Upper lobe of left lung (tissue), 6 donors: ENCODE measurements at regions not wholly inside any gene's neighbourhood (a gene's known extent, or its start where the extent isn't known, plus 50 kb on each side); places are given as distances from the start of the nearest gene placed in this dataset.

Source experiments
- ATAC-seq, 2 donors: fragments of 200-7000 bp; cut with Tn5 transposase; one replicate each; pipeline ENCODE4 v1.9.1; 2022; ENCODE audit warnings: mild to moderate bottlenecking in 2 of 2, moderate library complexity in 2 of 2; ENCODE audit not compliant: low FRiP score in 2 of 2
- DNase-seq, 2 donors: peaks; one replicate each; pipeline ENCODE4 v3.0.0-alpha.2; 2019 to 2020
- H3K27ac ChIP-seq, 4 donors: fragments of 200-600 bp; sonication (generic); one replicate each; pipeline ENCODE4 v1.5.1; 2016 to 2019
- H3K27me3 ChIP-seq, 4 donors: fragments of 200-600 bp; sonication (generic); one replicate each; pipeline ENCODE4 v1.5.1; 2017 to 2019
- H3K36me3 ChIP-seq, 4 donors: fragments of 200-600 bp; sonication (generic); one replicate each; pipeline ENCODE4 v1.5.1; 2016 to 2019
- H3K4me1 ChIP-seq, 4 donors: fragments of 200-600 bp; sonication (generic); one replicate each; pipeline ENCODE4 v1.5.1; 2018 to 2019
- H3K4me3 ChIP-seq, 4 donors: fragments of 200-600 bp; sonication (generic); one replicate each; pipeline ENCODE4 v1.5.1; 2017 to 2019; ENCODE audit warnings: mild to moderate bottlenecking in 2 of 4, moderate library complexity in 1 of 4
- H3K9me3 ChIP-seq, 4 donors: fragments of 200-600 bp; sonication (generic); one replicate each; pipeline ENCODE4 v1.5.1; 2018 to 2019
- EP300 ChIP-seq, 4 donors: sonication (generic); formaldehyde crosslinking; IDR thresholded peaks; one replicate each; pipeline ENCODE4 v1.5.1; 2017; ENCODE audit warnings: antibody characterized with exemption in 4 of 4, control low read depth in 2 of 4
- POLR2A ChIP-seq, 4 donors: fragments of 450-650 bp; IDR thresholded peaks; one replicate each; pipeline ENCODE4 v1.5.1; 2016 to 2017; ENCODE audit warnings: antibody characterized with exemption in 4 of 4, mild to moderate bottlenecking in 2 of 4
- POLR2AphosphoS5 ChIP-seq, 2 donors: sonication (generic); formaldehyde crosslinking; IDR thresholded peaks; one replicate each; pipeline ENCODE4 v1.5.1; 2017; ENCODE audit warnings: antibody characterized with exemption in 2 of 2
- WGBS, 2 donors: methylation state at CpG; one replicate each; pipeline ENCODE4 v1.1.5; 2017 to 2018; 5-methylcytosine and 5-hydroxymethylcytosine counted together
- TF ChIP-seq, protein P1 (sequence below), 6 experiments: fragments of 450-650 bp in 4 of 6; fragments of 200-600 bp in 2 of 6; sonication (generic) in 2 of 6; IDR thresholded peaks; one replicate each; pipeline ENCODE4 v1.5.1; 2016 to 2019; ENCODE audit warnings: antibody characterized with exemption in 6 of 6
- donor health status: DM: no; HTN: no; CAD: no; lungs with moderate emphysema.
- donor health status: DM: no; HTN: yes; CAD: no; lungs with severe emphysema.

DNA sequence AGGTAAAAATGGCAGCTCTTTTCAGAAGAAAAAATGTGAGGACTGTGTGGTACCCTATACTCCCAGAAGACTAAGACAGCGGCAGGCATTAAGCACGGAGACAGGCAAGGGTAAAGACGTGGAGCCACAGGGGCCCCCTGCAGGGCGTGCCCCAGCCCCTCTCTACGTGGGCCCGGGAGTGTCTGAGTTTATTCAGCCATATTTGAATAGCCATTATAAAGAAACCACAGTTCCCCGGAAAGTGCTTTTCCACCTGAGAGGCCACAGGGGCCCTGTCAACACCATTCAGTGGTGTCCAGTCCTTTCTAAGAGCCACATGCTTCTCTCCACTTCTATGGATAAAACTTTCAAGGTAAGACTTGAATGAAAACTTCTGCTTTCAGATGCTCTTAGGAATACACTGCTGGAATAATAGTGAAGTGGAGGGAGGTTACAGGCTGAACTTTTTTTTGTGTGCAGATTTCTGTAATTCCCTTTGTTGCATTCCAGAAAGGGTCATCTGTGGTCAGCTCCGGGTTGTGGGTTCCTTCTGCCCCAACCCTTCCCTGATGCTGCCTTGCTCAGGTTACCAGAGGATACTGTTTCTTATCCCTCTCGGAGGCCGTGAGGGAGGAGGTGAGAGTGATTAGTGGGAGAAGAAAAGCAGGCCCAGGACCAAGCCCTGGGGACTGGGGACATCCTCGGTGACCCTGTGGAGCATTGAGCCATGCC is 58.4 kb downstream of the SLC25A47 start:
- H3K4me3 ChIP-seq = no peak overlapping the region
- 81 to 87% methylated on average over 11 of the region's 11 CpGs for WGBS, 2 donors
- H3K9me3 ChIP-seq = no peaks in the 10 kb centered on the region
- H3K4me1 ChIP-seq = peaks cover 17 to 46% (median 26%) of the 10 kb centered on the region in 4 donors
- H3K36me3 ChIP-seq = peaks cover 0 to 21% (median 12%) of the 10 kb centered on the region in 4 donors
- H3K27me3 ChIP-seq = no peaks in the 10 kb centered on the region
- ATAC-seq (no peak), DNase-seq (no peak)
- peak overlapping the region in 1 of 4 donors; percentile 35 for H3K27ac ChIP-seq
- TF ChIP-seq, protein P1, sequence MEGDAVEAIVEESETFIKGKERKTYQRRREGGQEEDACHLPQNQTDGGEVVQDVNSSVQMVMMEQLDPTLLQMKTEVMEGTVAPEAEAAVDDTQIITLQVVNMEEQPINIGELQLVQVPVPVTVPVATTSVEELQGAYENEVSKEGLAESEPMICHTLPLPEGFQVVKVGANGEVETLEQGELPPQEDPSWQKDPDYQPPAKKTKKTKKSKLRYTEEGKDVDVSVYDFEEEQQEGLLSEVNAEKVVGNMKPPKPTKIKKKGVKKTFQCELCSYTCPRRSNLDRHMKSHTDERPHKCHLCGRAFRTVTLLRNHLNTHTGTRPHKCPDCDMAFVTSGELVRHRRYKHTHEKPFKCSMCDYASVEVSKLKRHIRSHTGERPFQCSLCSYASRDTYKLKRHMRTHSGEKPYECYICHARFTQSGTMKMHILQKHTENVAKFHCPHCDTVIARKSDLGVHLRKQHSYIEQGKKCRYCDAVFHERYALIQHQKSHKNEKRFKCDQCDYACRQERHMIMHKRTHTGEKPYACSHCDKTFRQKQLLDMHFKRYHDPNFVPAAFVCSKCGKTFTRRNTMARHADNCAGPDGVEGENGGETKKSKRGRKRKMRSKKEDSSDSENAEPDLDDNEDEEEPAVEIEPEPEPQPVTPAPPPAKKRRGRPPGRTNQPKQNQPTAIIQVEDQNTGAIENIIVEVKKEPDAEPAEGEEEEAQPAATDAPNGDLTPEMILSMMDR (IDR thresholded peaks at IDR 0.05) = no peak
- TF ChIP-seq POLR2AphosphoS5 (IDR thresholded peaks at IDR 0.05) (no peak), EP300 (IDR thresholded peaks at IDR 0.05) (no peak), POLR2A (IDR thresholded peaks at IDR 0.05) (no peak)

DNA sequence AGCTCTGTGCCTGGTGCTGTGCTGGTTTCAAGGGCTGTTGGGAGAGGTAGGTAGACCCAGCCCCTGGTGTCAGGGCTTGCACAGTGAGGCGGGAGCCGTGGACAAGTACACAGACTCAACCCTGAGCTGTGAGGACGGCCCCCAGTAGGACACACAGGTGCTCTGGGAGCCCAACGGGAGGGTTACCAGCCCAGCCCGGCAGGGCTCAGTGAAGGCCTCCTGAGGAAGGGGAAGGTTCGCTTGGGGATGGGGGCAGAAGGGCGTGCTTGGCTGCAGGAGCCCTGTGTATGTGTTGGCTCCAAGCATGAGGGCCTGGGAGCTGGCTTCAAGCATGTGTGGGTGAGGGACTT is 58.9 kb downstream of the SLC25A47 start:
- TF ChIP-seq POLR2A (IDR thresholded peaks at IDR 0.05) = no peak
- no peak for TF ChIP-seq POLR2AphosphoS5 (IDR thresholded peaks at IDR 0.05)
- TF ChIP-seq EP300 (IDR thresholded peaks at IDR 0.05) = no peak
- TF ChIP-seq, protein P1 (IDR thresholded peaks at IDR 0.05) = no peak
- H3K27me3 ChIP-seq = no peaks in the 10 kb centered on the region
- 77 to 85% methylated on average over 6 to 7 of the region's 7 CpGs for WGBS, 2 donors
- H3K9me3 ChIP-seq = no peaks in the 10 kb centered on the region
- ATAC-seq (no peak), DNase-seq (no peak)
- H3K36me3 ChIP-seq = peaks cover 0 to 21% (median 12%) of the 10 kb centered on the region in 4 donors
- peak overlapping the region in 1 of 4 donors; percentile 35 for H3K27ac ChIP-seq
- peaks cover 11 to 40% (median 21%) of the 10 kb centered on the region in 4 donors for H3K4me1 ChIP-seq
- no peak overlapping the region for H3K4me3 ChIP-seq

- no peak overlapping the region for H3K27ac ChIP-seq
- WGBS, 2 donors = 13 to 17% methylated on average over 3 to 4 of the region's 10 CpGs
- peak; percentile 88 for ATAC-seq
Observed at GRCh38 chr14:100383727-100384158, 60.6 kb downstream of the SLC25A47 start.

DNA sequence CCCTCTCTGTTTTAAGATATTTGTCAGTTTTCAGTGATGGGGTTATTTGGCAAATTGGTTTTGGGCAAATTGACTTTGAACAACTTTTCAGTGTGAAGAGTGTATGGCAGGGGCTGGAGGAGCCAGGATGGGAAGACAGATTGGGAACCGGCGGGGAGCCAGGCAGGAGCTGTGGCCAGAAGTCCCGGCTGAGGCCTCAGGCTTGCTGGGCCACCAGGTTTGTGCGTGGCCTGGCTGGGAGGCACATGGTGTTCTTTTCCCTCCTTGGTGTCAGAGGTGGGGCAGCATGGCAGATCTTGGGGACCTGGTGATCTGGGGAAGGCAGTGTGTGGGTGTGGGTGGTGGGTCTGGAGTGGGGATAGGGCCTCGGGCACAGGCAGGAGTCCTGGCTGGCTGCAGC is 61.1 kb downstream of the SLC25A47 start:
- ATAC-seq = no peak
- peak overlapping the region in 1 of 4 donors; percentile 31 for H3K27ac ChIP-seq
- H3K9me3 ChIP-seq = no peaks in the 10 kb centered on the region
- H3K4me1 ChIP-seq = peaks cover 5 to 45% (median 22%) of the 10 kb centered on the region in 4 donors
- WGBS, 2 donors = 81 to 96% methylated on average over 4 to 5 of the region's 5 CpGs
- TF ChIP-seq POLR2A (IDR thresholded peaks at IDR 0.05) = no peak
- TF ChIP-seq EP300 (IDR thresholded peaks at IDR 0.05) = no peak
- TF ChIP-seq POLR2AphosphoS5 (IDR thresholded peaks at IDR 0.05) = no peak
- TF ChIP-seq, protein P1 (IDR thresholded peaks at IDR 0.05) = no peak
- H3K36me3 ChIP-seq = peaks cover 0 to 21% (median 12%) of the 10 kb centered on the region in 4 donors
- peak in 1 of 2 donors; percentile 37 for DNase-seq
- H3K4me3 ChIP-seq = no peak overlapping the region
- H3K27me3 ChIP-seq = no peaks in the 10 kb centered on the region

More at GRCh38 chr14:100383727-100384158, 60.6 kb downstream of the SLC25A47 start:
- H3K36me3 ChIP-seq = peaks cover 0 to 21% (median 12%) of the 10 kb centered on the region in 4 donors
- no peak overlapping the region for H3K4me3 ChIP-seq
- DNase-seq = peak; percentile 74 to 77
- H3K4me1 ChIP-seq = peaks cover 5 to 40% (median 16%) of the 10 kb centered on the region in 4 donors
- H3K9me3 ChIP-seq = no peaks in the 10 kb centered on the region
- no peaks in the 10 kb centered on the region for H3K27me3 ChIP-seq
- TF ChIP-seq POLR2AphosphoS5 (IDR thresholded peaks at IDR 0.05) (no peak), EP300 (IDR thresholded peaks at IDR 0.05) (no peak), POLR2A (IDR thresholded peaks at IDR 0.05) (no peak)
- TF ChIP-seq, protein P1 (IDR thresholded peaks at IDR 0.05) = peak; percentile 61 to 86 (median 79)
